Mesodermal cell (in vitro differentiated cells): ENCODE measurements at regions not wholly inside any gene's neighbourhood (a gene's known extent, or its start where the extent isn't known, plus 50 kb on each side); places are given as distances from the start of the nearest gene placed in this dataset.

ENCODE experiments used
- H3K27ac ChIP-seq: 2 replicates; pipeline ENCODE4 v1.7.0; 2013; ENCODE audit warnings: mild to moderate bottlenecking, low read depth, low read length, moderate library complexity; ENCODE audit not compliant: severe bottlenecking
- H3K36me3 ChIP-seq: 2 replicates; pipeline ENCODE4 v1.7.1; 2013; ENCODE audit warnings: mild to moderate bottlenecking, low read length, moderate library complexity; ENCODE audit not compliant: control insufficient read depth, insufficient read depth
- H3K4me1 ChIP-seq: one replicate; pipeline ENCODE4 v1.7.1; 2013; ENCODE audit warnings: mild to moderate bottlenecking, low read length; ENCODE audit not compliant: insufficient read depth, control insufficient read depth, poor library complexity, severe bottlenecking
- H3K4me3 ChIP-seq: 2 replicates; pipeline ENCODE4 v1.7.0; 2013; ENCODE audit warnings: low read length, control low read depth, mild to moderate bottlenecking; ENCODE audit not compliant: insufficient read depth, poor library complexity, severe bottlenecking; ENCODE audit errors: extremely low read depth
- H3K9me3 ChIP-seq: 2 replicates; pipeline ENCODE4 v1.7.1; 2013; ENCODE audit warnings: mild to moderate bottlenecking, low read length, moderate library complexity; ENCODE audit not compliant: control insufficient read depth
- WGBS, 2 experiments: methylation state at CpG; one replicate each; pipeline ENCODE4 v1.1.5; 2013; ENCODE audit warnings: missing lambda C conversion rate in 2 of 2; ENCODE audit not compliant: insufficient coverage in 2 of 2; 5-methylcytosine and 5-hydroxymethylcytosine counted together

GRCh38 chr4:10311939-10312338, 145.3 kb downstream of the ZNF518B start:
- 67 to 86% methylated on average over 1 to 3 of the region's 4 CpGs for WGBS, 2 experiments
- no peaks in the 10 kb centered on the region for H3K4me1 ChIP-seq
- H3K27ac ChIP-seq = no peak overlapping the region
- no peaks in the 10 kb centered on the region for H3K36me3 ChIP-seq
- H3K4me3 ChIP-seq = no peak overlapping the region
- H3K9me3 ChIP-seq = no peaks in the 10 kb centered on the region

GRCh38 chr4:10305816-10306215, 151.4 kb downstream of the ZNF518B start:
- Histone ChIP-seq H3K4me3 (no peak overlapping the region), H3K4me1 (no peaks in the 10 kb centered on the region), H3K36me3 (no peaks in the 10 kb centered on the region), H3K9me3 (no peaks in the 10 kb centered on the region), H3K27ac (no peak overlapping the region)

GRCh38 chr4:10303291-10303690, 153.9 kb downstream of the ZNF518B start:
- Histone ChIP-seq H3K9me3 (no peaks in the 10 kb centered on the region), H3K36me3 (no peaks in the 10 kb centered on the region), H3K4me3 (no peak overlapping the region), H3K4me1 (no peaks in the 10 kb centered on the region), H3K27ac (no peak overlapping the region)
- 86 to 100% methylated on average over 4 of the region's 4 CpGs for WGBS, 2 experiments

GRCh38 chr4:10302096-10302495, 155.1 kb downstream of the ZNF518B start:
- 50 to 80% methylated on average over 1 of the region's 2 CpGs for WGBS, 2 experiments
- peaks cover 5% of the 10 kb centered on the region for H3K4me1 ChIP-seq
- no peak overlapping the region for H3K4me3 ChIP-seq
- H3K9me3 ChIP-seq = no peaks in the 10 kb centered on the region
- no peaks in the 10 kb centered on the region for H3K36me3 ChIP-seq
- no peak overlapping the region for H3K27ac ChIP-seq

- Histone ChIP-seq H3K4me1 (peaks cover 9% of the 10 kb centered on the region), H3K27ac (no peak overlapping the region), H3K4me3 (no peak overlapping the region), H3K36me3 (no peaks in the 10 kb centered on the region), H3K9me3 (no peaks in the 10 kb centered on the region)
- WGBS, 2 experiments = 63 to 69% methylated on average over 2 of the region's 3 CpGs
Measured at GRCh38 chr4:10299601-10300000, 157.6 kb downstream of the ZNF518B start.

GRCh38 chr4:10298681-10299080, 158.5 kb downstream of the ZNF518B start:
- 91% methylated on average over 3 of the region's 3 CpGs for WGBS, 2 experiments
- Histone ChIP-seq H3K4me1 (peaks cover 9% of the 10 kb centered on the region), H3K4me3 (no peak overlapping the region), H3K27ac (no peak overlapping the region), H3K9me3 (no peaks in the 10 kb centered on the region), H3K36me3 (no peaks in the 10 kb centered on the region)

GRCh38 chr4:10296730-10297129, 160.5 kb downstream of the ZNF518B start:
- WGBS, 2 experiments = 45 to 49% methylated on average over 2 to 3 of the region's 3 CpGs
- peak overlapping the region; percentile 77 for H3K27ac ChIP-seq
- H3K4me1 ChIP-seq = peaks cover 9% of the 10 kb centered on the region
- no peak overlapping the region for H3K4me3 ChIP-seq
- H3K9me3 ChIP-seq = no peaks in the 10 kb centered on the region
- no peaks in the 10 kb centered on the region for H3K36me3 ChIP-seq

GRCh38 chr4:10295301-10295700, 161.9 kb downstream of the ZNF518B start:
- Histone ChIP-seq H3K4me3 (no peak overlapping the region), H3K4me1 (peaks cover 9% of the 10 kb centered on the region), H3K36me3 (no peaks in the 10 kb centered on the region), H3K27ac (no peak overlapping the region), H3K9me3 (no peaks in the 10 kb centered on the region)
- WGBS, 2 experiments = 94% methylated on average over 2 of the region's 3 CpGs; no CpG with 5 or more reads in 1 of the 2 experiments

GRCh38 chr4:10289538-10289906, 167.7 kb downstream of the ZNF518B start:
- Histone ChIP-seq H3K4me1 (no peaks in the 10 kb centered on the region), H3K27ac (no peak overlapping the region), H3K36me3 (no peaks in the 10 kb centered on the region), H3K4me3 (no peak overlapping the region), H3K9me3 (no peaks in the 10 kb centered on the region)
- 71% methylated on average over 1 of the region's 2 CpGs; no CpG with 5 or more reads in 1 of the 2 experiments for WGBS, 2 experiments

GRCh38 chr4:10288830-10289537, 168.2 kb downstream of the ZNF518B start:
- Histone ChIP-seq H3K4me3 (no peak overlapping the region), H3K27ac (no peak overlapping the region), H3K4me1 (no peaks in the 10 kb centered on the region), H3K9me3 (no peaks in the 10 kb centered on the region), H3K36me3 (no peaks in the 10 kb centered on the region)
- 88 to 90% methylated on average over 2 of the region's 4 CpGs for WGBS, 2 experiments

GRCh38 chr4:10285028-10285427, 168.4 kb upstream of the WDR1 start:
- 43 to 61% methylated on average over 2 to 3 of the region's 3 CpGs for WGBS, 2 experiments
- Histone ChIP-seq H3K4me3 (no peak overlapping the region), H3K36me3 (no peaks in the 10 kb centered on the region), H3K4me1 (no peaks in the 10 kb centered on the region), H3K27ac (no peak overlapping the region), H3K9me3 (no peaks in the 10 kb centered on the region)
